ENCODE measurements at regions not wholly inside any gene's neighbourhood (a gene's known extent, or its start where the extent isn't known, plus 50 kb on each side); places are given as distances from the start of the nearest gene placed in this dataset.
A peak's percentile ranks its signal among the peaks of the same experiment; 100 is the strongest.
"Not testable (repeated sequence)": the region's sequence is repeated elsewhere in the genome, so short reads cannot be mapped to it uniquely, and the experiment has no call there.

DNA sequence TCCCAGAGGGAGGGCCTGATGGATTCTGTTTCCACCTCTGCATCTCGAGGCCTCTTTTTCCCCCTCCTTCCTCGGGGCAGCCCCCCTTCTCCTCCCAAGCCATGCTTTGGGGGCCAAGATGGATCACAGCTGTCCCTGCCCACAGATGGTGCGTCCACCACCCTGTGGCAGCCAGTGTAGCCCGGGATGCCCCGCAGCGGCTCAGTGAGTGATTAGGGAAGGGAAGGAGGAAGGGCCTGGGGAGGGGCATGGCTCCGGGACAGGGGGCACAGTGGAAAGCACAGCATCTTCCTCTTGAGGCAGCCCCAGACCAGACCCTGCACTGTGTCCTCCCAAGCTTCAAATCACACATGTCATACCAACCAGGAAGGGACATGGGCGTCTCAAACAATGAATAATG lies 622.4 kb downstream of the MATN1 start:
- H3K27me3 ChIP-seq (ENCODE audit: insufficient read depth, low read depth, severe bottlenecking), result no peaks in the 10 kb centered on the region
- TF ChIP-seq, protein P1, sequence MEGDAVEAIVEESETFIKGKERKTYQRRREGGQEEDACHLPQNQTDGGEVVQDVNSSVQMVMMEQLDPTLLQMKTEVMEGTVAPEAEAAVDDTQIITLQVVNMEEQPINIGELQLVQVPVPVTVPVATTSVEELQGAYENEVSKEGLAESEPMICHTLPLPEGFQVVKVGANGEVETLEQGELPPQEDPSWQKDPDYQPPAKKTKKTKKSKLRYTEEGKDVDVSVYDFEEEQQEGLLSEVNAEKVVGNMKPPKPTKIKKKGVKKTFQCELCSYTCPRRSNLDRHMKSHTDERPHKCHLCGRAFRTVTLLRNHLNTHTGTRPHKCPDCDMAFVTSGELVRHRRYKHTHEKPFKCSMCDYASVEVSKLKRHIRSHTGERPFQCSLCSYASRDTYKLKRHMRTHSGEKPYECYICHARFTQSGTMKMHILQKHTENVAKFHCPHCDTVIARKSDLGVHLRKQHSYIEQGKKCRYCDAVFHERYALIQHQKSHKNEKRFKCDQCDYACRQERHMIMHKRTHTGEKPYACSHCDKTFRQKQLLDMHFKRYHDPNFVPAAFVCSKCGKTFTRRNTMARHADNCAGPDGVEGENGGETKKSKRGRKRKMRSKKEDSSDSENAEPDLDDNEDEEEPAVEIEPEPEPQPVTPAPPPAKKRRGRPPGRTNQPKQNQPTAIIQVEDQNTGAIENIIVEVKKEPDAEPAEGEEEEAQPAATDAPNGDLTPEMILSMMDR (IDR thresholded peaks at IDR 0.05; ENCODE audit: low read depth, low read length), result no peak
- no peak overlapping the region for H3K4me3 ChIP-seq (ENCODE audit: low read depth, low read length)
- H3K36me3 ChIP-seq, result no peaks in the 10 kb centered on the region
- peak; percentile 33 for DNase-seq
- no peaks in the 10 kb centered on the region for H3K9me3 ChIP-seq (ENCODE audit: severe bottlenecking)
- no peak overlapping the region for H3K27ac ChIP-seq

DNA sequence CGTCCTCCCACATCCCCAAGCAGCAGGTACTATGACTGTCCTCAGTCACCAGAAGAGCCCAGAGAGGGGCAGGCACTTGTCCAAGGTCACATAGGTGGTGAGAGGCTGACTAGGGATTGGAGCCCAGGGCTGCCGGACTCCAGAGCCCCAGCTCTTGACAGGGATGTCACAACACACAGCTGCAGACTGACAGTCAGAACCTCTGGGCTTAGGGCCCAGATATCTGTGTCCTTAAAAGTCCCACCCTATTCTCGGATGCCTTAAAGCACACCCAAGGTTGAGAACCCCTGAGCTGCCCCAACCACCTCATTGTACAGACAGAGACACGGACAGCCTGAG lies 622.9 kb downstream of the MATN1 start:
- Histone ChIP-seq H3K9me3 (ENCODE audit: severe bottlenecking) (no peaks in the 10 kb centered on the region), H3K4me3 (ENCODE audit: low read depth, low read length) (no peak overlapping the region), H3K36me3 (no peaks in the 10 kb centered on the region), H3K27me3 (ENCODE audit: insufficient read depth, low read depth, severe bottlenecking) (no peaks in the 10 kb centered on the region), H3K27ac (no peak overlapping the region)
- DNase-seq, result no peak
- TF ChIP-seq, protein P1 (IDR thresholded peaks at IDR 0.05; ENCODE audit: low read depth, low read length), result no peak

DNA sequence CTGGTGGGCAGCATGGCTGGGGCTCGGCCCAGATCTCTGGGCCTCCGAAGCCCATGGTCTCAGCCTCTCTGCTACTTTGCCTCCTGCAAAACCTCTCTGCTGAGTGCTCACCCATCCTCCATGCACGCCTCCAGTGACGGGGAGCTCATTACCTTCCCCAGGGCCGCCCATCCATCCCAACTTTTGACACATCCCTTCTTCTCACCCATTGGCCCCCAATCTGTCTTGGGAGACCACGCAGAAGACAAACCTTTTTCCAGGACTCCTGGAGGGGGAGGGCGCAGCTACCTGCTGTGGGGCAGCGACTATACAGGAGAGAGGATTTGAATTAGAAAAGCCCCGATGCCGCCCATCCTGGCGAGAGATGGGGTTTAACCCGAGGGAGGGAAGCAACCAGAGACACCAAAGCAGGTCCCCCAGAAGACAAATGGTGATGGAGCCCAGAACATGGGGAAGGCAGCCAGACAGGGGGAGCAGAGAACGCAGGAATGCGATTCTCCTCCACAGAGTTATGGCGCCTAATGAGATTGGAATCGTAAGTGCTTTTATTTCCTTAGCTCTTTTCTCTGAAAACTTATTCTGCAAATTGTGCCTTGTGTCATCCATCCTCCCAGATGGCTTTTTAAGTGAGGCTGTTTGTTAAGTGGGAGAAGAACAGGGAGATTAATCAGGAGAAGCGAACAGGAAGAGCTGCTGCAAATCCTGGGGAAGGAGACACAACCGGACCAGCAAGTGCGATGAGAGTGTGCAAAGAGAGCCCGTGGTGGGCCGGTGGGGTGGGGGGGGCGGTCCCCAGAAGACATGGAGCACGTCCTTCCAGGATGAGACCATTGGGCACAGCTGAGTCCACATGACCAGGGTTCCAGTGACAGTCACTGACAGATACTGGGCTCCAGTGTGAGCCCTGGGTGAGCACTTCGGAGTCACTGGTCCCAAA lies 623.5 kb downstream of the MATN1 start:
- H3K9me3 ChIP-seq (ENCODE audit: severe bottlenecking), result no peaks in the 10 kb centered on the region
- no peak for DNase-seq
- no peaks in the 10 kb centered on the region for H3K27me3 ChIP-seq (ENCODE audit: insufficient read depth, low read depth, severe bottlenecking)
- H3K36me3 ChIP-seq, result no peaks in the 10 kb centered on the region
- H3K4me3 ChIP-seq (ENCODE audit: low read depth, low read length), result no peak overlapping the region
- TF ChIP-seq, protein P1 (IDR thresholded peaks at IDR 0.05; ENCODE audit: low read depth, low read length), result no peak
- no peak overlapping the region for H3K27ac ChIP-seq

DNA sequence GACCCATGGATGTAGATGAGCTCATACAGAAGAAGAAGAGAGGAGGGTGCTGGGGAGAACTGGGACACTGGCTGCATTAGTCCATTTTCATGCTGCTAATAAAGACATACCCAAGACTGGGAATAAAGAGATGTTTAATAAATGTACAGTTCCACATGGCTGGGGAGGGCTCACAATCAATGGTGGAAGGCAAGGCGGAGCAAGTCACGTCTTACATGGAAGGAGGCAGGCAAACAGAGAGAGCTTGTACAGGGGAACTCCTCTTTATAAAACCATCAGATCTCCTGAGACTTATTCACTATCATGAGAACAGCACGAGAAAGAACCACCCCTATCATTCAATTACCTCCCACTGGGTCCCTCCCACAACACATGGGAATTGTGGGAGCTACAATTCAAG lies 625.5 kb downstream of the MATN1 start:
- not testable (repeated sequence) for H3K27me3 ChIP-seq (ENCODE audit: insufficient read depth, low read depth, severe bottlenecking); H3K9me3 ChIP-seq (ENCODE audit: severe bottlenecking); H3K27ac ChIP-seq; DNase-seq; H3K4me3 ChIP-seq (ENCODE audit: low read depth, low read length); H3K36me3 ChIP-seq

DNA sequence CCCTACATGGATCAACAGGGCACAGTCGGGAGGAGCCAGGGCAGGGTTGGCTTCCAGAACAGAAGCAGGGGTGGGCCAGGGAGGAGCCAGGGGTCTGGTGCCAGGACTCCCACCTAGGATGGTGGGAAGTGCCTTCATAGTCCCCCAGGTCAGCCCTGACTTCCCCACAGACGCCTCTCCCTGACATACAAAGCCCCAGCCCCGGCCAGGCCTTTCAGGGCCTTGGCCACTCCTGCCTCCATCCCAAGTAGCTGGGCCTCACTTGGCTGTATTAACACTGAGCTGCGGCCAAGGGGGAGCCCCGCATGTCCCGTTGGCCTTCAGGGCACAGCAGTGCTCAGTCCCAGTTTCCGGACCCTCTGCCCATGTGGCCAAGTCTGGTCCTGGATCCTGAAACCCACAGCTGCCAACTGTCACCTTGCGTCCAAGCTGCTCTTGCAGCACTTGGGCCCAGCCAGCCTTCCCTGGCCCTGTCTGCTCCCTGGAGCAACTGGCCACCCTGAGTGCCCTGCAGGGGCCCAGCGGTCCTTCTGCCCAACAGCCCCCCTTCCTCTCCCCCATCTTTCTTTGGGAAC lies 627.8 kb downstream of the MATN1 start:
- Histone ChIP-seq H3K27me3 (ENCODE audit: insufficient read depth, low read depth, severe bottlenecking) (no peaks in the 10 kb centered on the region), H3K4me3 (ENCODE audit: low read depth, low read length) (no peak overlapping the region), H3K27ac (no peak overlapping the region), H3K9me3 (ENCODE audit: severe bottlenecking) (peaks cover 25% of the 10 kb centered on the region), H3K36me3 (no peaks in the 10 kb centered on the region)
- TF ChIP-seq, protein P1 (IDR thresholded peaks at IDR 0.05; ENCODE audit: low read depth, low read length), result no peak
- no peak for DNase-seq

DNA sequence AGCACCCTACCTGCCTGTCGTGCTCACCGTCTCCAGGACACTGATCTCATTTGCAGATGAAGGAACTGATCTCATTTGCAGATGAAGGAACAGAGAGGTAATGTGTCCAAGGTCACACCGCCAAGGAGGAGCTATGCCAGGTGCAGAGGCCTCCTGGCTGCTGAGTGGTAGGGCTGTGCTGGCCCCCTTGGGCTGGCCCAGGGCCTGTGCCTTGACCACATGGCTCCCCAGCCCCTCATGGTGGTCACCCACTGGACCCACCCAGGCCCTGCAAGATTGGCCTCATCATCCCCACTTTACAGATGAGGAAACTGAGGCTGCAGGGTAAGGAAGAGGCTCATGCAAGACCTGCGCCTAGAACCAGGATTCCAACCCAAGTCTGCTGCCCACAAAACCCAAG lies 628.3 kb downstream of the MATN1 start:
- H3K27ac ChIP-seq, result no peak overlapping the region
- no peaks in the 10 kb centered on the region for H3K36me3 ChIP-seq
- TF ChIP-seq, protein P1 (IDR thresholded peaks at IDR 0.05; ENCODE audit: low read depth, low read length), result no peak
- H3K27me3 ChIP-seq (ENCODE audit: insufficient read depth, low read depth, severe bottlenecking), result no peaks in the 10 kb centered on the region
- DNase-seq, result no peak
- no peak overlapping the region for H3K4me3 ChIP-seq (ENCODE audit: low read depth, low read length)
- H3K9me3 ChIP-seq (ENCODE audit: severe bottlenecking), result peaks cover 25% of the 10 kb centered on the region
